Sigmoid colon (tissue), 4 donors: ENCODE measurements at regions not wholly inside any gene's neighbourhood (a gene's known extent, or its start where the extent isn't known, plus 50 kb on each side); places are given as distances from the start of the nearest gene placed in this dataset.

Source experiments
- CTCF ChIP-seq, 4 experiments: fragments of 450-650 bp in 3 of 4; fragments of 200-600 bp in 1 of 4; IDR thresholded peaks; one replicate each; pipeline ENCODE4 v1.5.1; 2016 to 2019; ENCODE audit warnings: antibody characterized with exemption in 4 of 4, mild to moderate bottlenecking in 3 of 4, moderate library complexity in 2 of 4
- EP300 ChIP-seq, 4 donors: sonication (generic); formaldehyde crosslinking; IDR thresholded peaks; one replicate each; pipeline ENCODE4 v1.6.1; 2017; ENCODE audit warnings: antibody characterized with exemption in 4 of 4
- POLR2A ChIP-seq, 2 donors: fragments of 450-650 bp; IDR thresholded peaks; one replicate each; pipeline ENCODE4 v1.6.1; 2016; ENCODE audit warnings: antibody characterized with exemption in 2 of 2, mild to moderate bottlenecking in 2 of 2, moderate library complexity in 2 of 2
- POLR2AphosphoS5 ChIP-seq, 4 donors: sonication (generic); formaldehyde crosslinking; IDR thresholded peaks; one replicate each; pipeline ENCODE4 v1.6.1; 2017; ENCODE audit warnings: antibody characterized with exemption in 4 of 4

DNA sequence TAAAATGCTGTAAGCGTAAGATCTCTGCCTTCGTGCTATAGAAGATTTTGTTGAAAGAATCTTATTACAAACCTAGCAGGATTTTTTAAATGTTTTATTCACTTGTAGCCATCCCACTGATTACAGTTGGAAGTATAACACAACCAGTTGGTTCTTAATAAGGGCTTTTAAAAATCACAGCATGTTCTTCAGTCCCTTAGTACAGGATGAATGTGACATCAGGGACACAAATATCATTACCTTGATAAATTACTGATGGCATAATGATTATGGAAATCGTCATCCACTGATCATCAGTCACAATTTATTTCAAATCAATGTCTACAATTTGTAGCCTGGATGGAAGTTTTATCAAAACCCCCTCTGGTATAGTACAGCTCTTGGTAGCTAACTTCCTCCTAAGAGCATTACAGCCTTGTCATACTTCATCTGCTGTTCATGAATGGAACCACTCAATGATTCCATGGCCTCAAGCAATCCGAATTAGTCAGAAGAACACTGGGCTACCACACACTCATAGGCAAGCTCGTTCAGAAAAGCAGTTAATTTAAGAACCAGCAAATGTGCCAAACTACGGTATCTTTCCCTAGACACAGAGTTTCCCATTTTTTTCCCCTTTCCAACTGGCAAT lies 389.2 kb upstream of the TENM3 start:
- no peak for TF ChIP-seq POLR2A (IDR thresholded peaks at IDR 0.05)
- no peak for TF ChIP-seq CTCF (IDR thresholded peaks at IDR 0.05)
- no peak for TF ChIP-seq POLR2AphosphoS5 (IDR thresholded peaks at IDR 0.05)
- TF ChIP-seq EP300 (IDR thresholded peaks at IDR 0.05): no peak
